ENCODE measurements at regions not wholly inside any gene's neighbourhood (a gene's known extent, or its start where the extent isn't known, plus 50 kb on each side); places are given as distances from the start of the nearest gene placed in this dataset.

- H3K27me3 ChIP-seq, result no peaks in the 10 kb centered on the region
- TF ChIP-seq, protein P1, sequence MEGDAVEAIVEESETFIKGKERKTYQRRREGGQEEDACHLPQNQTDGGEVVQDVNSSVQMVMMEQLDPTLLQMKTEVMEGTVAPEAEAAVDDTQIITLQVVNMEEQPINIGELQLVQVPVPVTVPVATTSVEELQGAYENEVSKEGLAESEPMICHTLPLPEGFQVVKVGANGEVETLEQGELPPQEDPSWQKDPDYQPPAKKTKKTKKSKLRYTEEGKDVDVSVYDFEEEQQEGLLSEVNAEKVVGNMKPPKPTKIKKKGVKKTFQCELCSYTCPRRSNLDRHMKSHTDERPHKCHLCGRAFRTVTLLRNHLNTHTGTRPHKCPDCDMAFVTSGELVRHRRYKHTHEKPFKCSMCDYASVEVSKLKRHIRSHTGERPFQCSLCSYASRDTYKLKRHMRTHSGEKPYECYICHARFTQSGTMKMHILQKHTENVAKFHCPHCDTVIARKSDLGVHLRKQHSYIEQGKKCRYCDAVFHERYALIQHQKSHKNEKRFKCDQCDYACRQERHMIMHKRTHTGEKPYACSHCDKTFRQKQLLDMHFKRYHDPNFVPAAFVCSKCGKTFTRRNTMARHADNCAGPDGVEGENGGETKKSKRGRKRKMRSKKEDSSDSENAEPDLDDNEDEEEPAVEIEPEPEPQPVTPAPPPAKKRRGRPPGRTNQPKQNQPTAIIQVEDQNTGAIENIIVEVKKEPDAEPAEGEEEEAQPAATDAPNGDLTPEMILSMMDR (IDR thresholded peaks at IDR 0.05; ENCODE audit: low read depth, low read length), result no peak
- DNase-seq, result no peak
- no peaks in the 10 kb centered on the region for H3K4me1 ChIP-seq
- no peaks in the 10 kb centered on the region for H3K9me3 ChIP-seq
- no peak overlapping the region for H3K4me3 ChIP-seq (ENCODE audit: low read depth, low read length)
- no peaks in the 10 kb centered on the region for H3K36me3 ChIP-seq
These were observed 356.4 kb upstream of the GYPC start for GRCh38 chr2:126299469-126299976.

- TF ChIP-seq, protein P1 (IDR thresholded peaks at IDR 0.05; ENCODE audit: low read depth, low read length), result no peak
- H3K4me1 ChIP-seq, result no peaks in the 10 kb centered on the region
- DNase-seq, result no peak
- H3K9me3 ChIP-seq, result no peaks in the 10 kb centered on the region
- no peak overlapping the region for H3K4me3 ChIP-seq (ENCODE audit: low read depth, low read length)
- no peaks in the 10 kb centered on the region for H3K27me3 ChIP-seq
- no peaks in the 10 kb centered on the region for H3K36me3 ChIP-seq
These were observed 355.6 kb upstream of the GYPC start for GRCh38 chr2:126300348-126300747.

GRCh38 chr2:126302043-126302442, 353.9 kb upstream of the GYPC start:
- TF ChIP-seq, protein P1 (IDR thresholded peaks at IDR 0.05; ENCODE audit: low read depth, low read length), result no peak
- Histone ChIP-seq H3K27me3 (no peaks in the 10 kb centered on the region), H3K9me3 (no peaks in the 10 kb centered on the region), H3K4me3 (ENCODE audit: low read depth, low read length) (no peak overlapping the region), H3K4me1 (no peaks in the 10 kb centered on the region), H3K36me3 (no peaks in the 10 kb centered on the region)
- no peak for DNase-seq

GRCh38 chr2:126303113-126303512, 352.8 kb upstream of the GYPC start:
- Histone ChIP-seq H3K36me3 (no peaks in the 10 kb centered on the region), H3K4me1 (no peaks in the 10 kb centered on the region), H3K27me3 (no peaks in the 10 kb centered on the region), H3K9me3 (no peaks in the 10 kb centered on the region), H3K4me3 (ENCODE audit: low read depth, low read length) (no peak overlapping the region)
- TF ChIP-seq, protein P1 (IDR thresholded peaks at IDR 0.05; ENCODE audit: low read depth, low read length), result no peak
- no peak for DNase-seq

DNA sequence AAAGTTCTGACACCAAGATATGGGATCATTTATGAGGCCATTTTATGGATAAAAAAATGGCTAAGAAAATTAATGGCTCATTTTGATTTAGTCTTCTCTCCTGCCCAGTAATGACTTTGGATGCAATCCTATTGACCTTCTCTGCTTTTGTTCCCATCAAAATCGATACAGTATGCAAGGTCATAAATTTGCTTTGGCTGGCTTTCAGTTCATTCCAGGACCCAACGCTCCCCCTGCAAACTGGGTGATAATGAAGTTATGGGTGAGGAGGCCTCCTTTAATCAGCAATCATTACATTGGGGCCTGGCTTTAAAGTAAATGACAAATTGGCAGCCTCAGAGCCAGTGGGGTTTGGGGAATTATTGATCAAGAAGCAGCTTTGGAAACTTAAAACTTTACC, 351.8 kb upstream of the GYPC start:
- no peak overlapping the region for H3K4me3 ChIP-seq (ENCODE audit: low read depth, low read length)
- H3K27me3 ChIP-seq, result no peaks in the 10 kb centered on the region
- no peaks in the 10 kb centered on the region for H3K36me3 ChIP-seq
- H3K4me1 ChIP-seq, result no peaks in the 10 kb centered on the region
- H3K9me3 ChIP-seq, result no peaks in the 10 kb centered on the region
- no peak for DNase-seq
- TF ChIP-seq, protein P1 (IDR thresholded peaks at IDR 0.05; ENCODE audit: low read depth, low read length), result no peak

GRCh38 chr2:126306539-126306938, 349.4 kb upstream of the GYPC start:
- H3K9me3 ChIP-seq, result no peaks in the 10 kb centered on the region
- H3K36me3 ChIP-seq, result no peaks in the 10 kb centered on the region
- no peak for DNase-seq
- H3K4me3 ChIP-seq (ENCODE audit: low read depth, low read length), result no peak overlapping the region
- no peaks in the 10 kb centered on the region for H3K4me1 ChIP-seq
- TF ChIP-seq, protein P1 (IDR thresholded peaks at IDR 0.05; ENCODE audit: low read depth, low read length), result no peak
- no peaks in the 10 kb centered on the region for H3K27me3 ChIP-seq
